Inferior parietal cortex (tissue), 1 donor: ENCODE measurements at regions not wholly inside any gene's neighbourhood (a gene's known extent, or its start where the extent isn't known, plus 50 kb on each side); places are given as distances from the start of the nearest gene placed in this dataset.
"Not testable (repeated sequence)": the region's sequence is repeated elsewhere in the genome, so short reads cannot be mapped to it uniquely, and the experiment has no call there.

Experiments
- DNase-seq: peaks from one replicate; pipeline ENCODE4 v3.0.0-alpha.2; 2016; ENCODE audit errors: extremely low spot score

- DNase-seq: no peak
Measured at GRCh38 chr2:128611421-128612320, 293.0 kb upstream of the HS6ST1 start.

- no peak for DNase-seq
Measured at GRCh38 chr2:128612628-128613027, 294.0 kb upstream of the HS6ST1 start.

GRCh38 chr2:128613351-128613750, 294.7 kb upstream of the HS6ST1 start:
- no peak for DNase-seq

DNA sequence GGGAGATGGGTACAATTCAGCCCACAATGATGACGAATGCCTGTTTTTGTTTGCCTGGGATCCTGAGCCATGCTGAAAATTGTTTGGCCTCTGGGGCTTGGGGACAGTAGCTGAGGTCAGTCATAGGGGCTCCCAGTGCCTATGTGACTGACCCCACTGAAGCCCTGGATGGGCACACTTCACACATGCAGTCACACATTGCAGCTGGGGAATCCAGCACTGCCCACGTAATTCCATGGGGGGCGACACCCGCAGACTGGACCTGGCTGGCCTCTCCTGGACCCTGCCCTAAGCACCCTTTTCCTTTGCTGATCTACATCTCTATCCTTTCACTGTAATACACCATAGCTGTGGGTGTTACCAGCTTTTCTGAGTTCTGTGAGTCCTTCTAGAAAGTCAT, 295.2 kb upstream of the HS6ST1 start:
- no peak for DNase-seq

GRCh38 chr2:128614907-128615306, 296.2 kb upstream of the HS6ST1 start:
- not testable (repeated sequence) for DNase-seq

GRCh38 chr2:128615571-128615970, 296.9 kb upstream of the HS6ST1 start:
- DNase-seq: no peak

DNA sequence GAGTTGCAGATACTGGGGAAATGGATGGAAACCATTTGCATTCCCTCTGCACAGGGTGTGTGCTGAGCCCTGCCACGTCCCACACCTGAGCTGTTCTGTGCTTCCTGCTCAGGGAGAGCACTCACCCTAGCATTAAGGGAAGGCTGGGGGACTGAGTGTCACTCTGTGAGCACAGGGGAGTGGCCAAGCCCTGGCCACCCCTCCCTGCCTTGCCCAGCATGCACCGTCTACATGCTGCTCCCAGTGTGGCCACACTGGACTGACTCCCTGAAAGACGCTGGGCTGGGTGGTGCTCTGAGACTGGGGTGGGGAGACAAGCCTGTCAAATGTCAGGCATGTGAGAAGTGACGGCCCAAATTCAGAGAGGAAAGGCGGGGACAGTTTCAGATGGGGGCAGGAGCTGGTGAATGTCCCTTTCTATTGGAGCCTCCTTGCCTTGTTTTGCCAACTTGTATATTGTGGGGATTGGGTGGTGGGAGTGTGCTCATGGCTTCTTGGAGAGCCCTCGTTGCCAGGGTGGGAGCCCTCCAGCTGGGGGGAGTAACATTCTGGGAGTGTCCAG, 298.4 kb upstream of the HS6ST1 start:
- DNase-seq: no peak

GRCh38 chr2:128617661-128618060, 299.0 kb upstream of the HS6ST1 start:
- no peak for DNase-seq

DNA sequence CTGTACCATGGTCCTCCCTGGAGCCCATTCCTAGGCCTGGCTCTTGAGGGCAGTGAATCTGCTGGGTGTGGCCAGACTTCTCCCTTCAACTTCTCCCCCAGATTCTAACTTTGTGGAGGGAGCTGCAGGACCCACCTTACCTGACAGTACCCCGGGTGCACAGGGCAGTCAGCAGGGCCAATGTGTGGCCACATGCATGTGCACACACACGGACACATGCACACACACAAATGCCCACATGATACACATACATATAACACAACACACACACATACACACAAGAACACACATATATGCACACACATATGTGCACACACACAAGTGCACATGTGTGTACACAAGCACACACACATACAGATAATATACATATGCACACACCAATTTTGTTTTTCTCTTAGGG, 300.0 kb upstream of the HS6ST1 start:
- DNase-seq: no peak

- no peak for DNase-seq
Measured at GRCh38 chr2:128619471-128620325, 301.0 kb upstream of the HS6ST1 start.

DNA sequence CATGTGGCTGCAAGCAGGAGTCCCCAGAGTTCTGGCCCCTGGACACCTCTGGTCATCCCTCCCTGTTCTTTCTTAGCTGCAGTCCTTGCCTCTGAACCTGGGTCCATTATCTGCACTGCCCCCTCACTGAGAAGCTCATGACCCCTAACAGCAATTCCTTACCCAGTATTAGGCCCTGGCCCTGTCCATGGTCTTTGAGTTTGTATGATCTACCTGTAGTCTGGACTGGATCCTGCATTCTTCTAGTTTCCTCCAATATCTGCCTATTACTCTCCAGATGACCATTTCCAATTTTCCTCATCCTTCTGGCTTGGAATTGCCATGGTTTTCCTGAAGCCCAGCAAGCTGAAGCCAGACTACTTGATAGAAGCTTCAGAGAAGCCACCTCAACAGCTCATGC, 302.4 kb upstream of the HS6ST1 start:
- DNase-seq: no peak

GRCh38 chr2:128622371-128622770, 303.7 kb upstream of the HS6ST1 start:
- no peak for DNase-seq

DNA sequence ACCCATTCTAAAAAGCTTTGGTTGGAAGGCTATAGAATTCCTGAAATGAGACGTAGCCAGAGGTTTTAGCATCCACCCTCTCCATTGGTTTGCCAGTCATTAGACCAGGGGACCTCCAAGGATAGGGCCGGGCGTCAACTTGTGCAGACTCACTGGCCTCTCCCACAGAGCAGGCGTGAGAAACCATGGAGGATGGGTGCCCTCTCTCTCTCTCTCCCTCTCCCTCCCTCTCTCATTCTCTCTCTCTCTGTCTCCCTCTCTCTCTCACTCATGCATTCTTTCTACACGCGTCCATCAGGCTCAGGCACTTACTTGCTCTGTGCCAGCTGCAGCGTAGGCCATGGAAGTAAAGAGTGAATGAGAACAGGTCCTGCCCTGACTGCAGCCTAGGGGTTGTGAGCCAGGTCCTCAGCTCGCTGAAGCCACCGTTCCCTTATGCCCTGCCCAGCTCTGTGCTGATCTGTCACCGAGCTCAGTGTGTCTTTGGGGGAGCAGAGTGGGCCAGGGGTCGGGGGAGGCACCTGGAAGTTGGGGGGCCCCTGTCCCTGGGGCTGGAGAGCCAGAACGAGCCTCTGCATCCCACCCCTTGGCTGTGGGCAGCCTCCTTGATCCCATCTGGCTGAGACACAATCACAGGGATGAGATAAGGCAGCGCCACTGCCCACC, 304.4 kb upstream of the HS6ST1 start:
- DNase-seq: no peak

DNA sequence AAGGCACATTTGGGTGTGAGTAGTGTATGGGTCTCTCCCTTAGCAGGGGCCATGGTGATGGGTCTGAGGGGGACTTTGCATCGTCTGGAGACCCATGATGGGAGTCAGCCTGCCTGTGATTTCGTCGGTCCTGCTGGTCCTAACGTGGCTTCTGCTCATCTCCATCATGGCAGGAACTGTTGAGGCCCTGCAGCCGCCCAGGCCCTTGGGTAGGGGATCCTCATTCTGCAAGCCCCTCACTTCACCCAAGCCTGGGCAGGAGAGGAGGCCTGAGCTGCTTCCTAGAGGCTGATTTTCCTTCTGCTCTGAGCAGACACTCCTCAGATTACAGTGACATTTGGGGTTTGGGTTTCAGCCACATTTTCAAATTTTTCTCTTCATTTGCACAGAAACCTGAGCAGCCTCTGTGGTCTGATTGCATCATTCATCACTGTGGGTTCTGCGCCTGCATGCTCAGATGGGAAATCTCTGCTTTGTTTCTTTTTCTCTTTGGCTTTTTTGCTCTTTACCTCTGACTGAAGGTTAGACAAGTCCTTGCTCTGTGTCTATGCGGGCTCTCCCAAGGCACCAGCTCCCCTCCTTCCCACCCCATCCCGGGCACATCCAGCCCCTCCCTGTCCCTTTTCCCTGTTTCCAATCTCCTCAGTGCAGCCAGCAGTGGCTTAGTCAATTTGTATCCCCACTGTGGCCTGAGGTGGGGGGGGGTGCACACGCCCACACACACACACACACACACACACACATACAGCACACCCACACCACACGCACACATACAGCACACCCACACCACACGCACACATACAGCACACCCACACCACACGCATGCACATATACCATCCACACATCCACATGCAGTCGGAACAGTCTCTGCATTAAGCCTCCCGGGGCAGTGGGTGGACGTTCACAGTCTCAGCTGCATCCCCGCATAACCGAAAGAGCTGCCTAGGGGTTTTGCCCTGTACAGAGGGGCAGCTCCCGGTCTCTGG, 305.4 kb upstream of the HS6ST1 start:
- DNase-seq: no peak

- DNase-seq: no peak
Measured at GRCh38 chr2:128624956-128625355, 306.3 kb upstream of the HS6ST1 start.

DNA sequence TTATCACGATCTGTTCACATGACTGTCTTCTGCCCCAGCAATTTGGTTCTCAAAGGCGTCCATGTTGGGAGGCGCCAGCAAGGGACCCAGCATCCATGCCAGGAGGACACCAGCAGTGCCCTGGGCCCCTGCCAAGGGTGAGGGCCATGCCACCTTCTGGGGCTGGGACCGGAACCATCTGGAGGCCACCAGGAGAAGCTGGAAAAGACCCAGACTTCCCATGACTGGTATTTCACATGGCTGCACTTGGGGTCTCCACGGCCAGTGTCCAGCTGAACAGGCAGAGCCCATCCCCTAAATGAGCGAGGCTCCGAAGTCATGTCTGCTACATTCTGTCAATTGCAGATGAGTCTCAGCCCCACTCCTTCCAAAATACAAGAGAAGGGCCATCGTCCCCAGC, 306.8 kb upstream of the HS6ST1 start:
- DNase-seq: no peak

- no peak for DNase-seq
Measured at GRCh38 chr2:128625963-128626759, 307.5 kb upstream of the HS6ST1 start.

DNA sequence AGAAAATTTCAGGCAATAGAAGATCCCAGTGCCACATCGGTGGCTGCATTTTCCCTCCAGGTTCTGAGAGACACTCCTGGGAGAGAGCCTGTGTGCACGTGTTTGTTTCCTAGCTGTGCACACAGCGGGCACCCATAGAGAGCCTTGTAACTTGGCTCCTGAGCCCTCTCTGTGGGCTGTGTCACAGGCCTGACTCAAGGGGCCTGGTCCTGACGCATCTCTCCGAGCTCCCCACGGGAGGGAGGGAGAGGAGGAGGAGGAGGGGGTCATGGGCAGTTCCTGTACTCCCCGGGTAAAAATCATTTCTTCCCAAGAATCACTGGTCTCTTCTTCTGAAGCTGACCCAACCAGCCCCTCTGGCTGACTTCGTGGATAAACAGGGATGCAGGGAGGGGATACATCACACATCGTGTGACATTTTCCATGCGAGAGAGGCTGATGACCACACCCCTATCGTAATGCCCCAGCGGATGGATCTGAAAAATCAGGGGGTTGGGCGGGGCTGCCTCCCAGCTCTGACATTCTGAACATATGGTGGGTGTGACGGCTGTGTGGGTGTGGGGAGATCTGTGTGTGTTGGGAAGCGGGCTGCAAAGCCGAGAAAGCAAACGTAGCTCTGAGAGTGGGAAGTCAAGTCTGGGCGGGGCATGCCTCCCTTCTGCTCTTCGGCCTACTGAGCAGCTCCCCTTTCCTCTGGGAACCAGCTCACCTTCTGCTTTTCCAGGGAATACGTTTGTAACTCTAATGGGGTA, 308.3 kb upstream of the HS6ST1 start:
- DNase-seq: no peak

GRCh38 chr2:128628206-128628605, 309.5 kb upstream of the HS6ST1 start:
- DNase-seq: no peak
